HG03066 (cell line): ENCODE measurements at regions not wholly inside any gene's neighbourhood (a gene's known extent, or its start where the extent isn't known, plus 50 kb on each side); places are given as distances from the start of the nearest gene placed in this dataset.

ENCODE experiments used
- ATAC-seq: cut with Tn5 transposase; IDR thresholded peaks from one replicate; pipeline ENCODE4 v1.9.1; 2021; ENCODE audit warnings: low read depth; ENCODE audit not compliant: unreplicated experiment

DNA sequence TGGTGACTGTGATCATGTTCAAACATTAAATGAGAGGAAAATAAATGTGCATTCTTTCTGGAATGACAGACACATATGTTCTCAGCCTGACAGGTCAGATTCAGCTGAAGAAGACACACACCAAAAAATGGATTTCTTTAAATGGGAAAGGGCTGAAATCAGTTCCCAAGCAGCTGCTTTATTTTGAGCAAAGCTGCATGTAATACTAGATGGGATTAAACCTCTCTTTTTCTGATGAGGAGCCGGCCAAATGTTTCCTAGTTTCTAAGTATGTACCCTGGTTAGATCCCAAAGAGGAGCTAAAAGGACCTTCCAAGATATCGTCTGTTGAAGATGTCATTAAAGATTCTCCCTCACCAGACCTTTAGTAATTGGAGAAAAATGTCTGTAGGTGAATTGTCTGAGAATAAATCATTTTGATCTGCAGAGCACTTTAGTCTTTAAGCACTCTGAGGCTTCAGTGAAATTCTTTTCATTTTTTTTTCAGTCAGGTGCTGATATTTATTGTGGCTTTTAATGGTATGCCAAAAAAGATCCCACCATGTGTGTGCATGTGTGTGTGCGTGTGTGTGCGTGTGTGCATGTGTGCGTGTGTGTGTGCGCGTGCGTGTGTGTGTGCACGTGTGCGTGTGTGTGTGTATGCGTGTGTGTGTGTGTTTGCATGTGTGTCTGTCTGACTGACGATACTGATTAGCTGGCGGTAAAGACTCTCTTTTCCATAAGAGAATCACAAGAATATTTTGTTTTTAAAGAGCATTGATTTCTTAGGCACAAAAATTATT is 175.8 kb downstream of the IRS1 start:
- no peak for ATAC-seq

GRCh38 chr2:226622484-226622883 is 177.1 kb downstream of the IRS1 start:
- ATAC-seq = no peak

DNA sequence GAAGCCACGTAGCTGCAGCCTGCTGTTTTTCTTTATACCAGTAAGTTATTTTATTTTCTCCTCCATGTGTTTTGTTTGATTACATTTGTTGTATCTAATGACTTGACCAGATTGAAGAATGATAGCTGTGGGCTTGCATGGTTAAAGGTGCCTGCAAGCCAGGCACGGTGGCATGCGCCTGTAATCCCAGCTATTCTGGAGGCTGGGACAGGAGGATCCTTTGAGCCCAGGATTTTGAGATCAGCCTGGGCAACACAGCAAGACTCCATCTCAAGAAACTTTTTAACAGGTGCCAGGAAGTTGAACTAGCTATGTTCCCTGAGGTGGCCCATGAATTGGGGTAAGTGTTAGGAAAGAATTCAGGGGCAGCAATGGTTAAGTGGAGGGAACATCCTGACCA is 179.4 kb downstream of the IRS1 start:
- no peak for ATAC-seq

DNA sequence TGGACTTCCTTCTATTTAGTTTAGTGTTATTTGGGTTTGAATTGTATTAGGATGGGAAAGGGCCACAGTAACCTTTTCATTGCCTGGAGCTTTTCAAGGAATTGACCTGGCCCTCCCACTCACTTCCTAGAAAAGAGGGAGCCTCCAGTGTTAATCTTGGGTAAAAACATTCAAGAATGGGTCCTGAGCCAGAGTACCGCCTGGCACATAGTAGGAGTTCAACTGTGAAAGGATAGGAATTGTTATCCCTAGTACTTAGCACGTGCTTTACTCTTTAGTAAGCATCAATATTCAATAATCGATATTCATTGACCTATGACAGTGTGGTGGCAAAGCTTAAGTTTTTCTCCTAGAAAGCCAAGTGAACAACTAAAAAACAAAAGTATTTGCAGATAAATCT is 179.9 kb downstream of the IRS1 start:
- no peak for ATAC-seq

DNA sequence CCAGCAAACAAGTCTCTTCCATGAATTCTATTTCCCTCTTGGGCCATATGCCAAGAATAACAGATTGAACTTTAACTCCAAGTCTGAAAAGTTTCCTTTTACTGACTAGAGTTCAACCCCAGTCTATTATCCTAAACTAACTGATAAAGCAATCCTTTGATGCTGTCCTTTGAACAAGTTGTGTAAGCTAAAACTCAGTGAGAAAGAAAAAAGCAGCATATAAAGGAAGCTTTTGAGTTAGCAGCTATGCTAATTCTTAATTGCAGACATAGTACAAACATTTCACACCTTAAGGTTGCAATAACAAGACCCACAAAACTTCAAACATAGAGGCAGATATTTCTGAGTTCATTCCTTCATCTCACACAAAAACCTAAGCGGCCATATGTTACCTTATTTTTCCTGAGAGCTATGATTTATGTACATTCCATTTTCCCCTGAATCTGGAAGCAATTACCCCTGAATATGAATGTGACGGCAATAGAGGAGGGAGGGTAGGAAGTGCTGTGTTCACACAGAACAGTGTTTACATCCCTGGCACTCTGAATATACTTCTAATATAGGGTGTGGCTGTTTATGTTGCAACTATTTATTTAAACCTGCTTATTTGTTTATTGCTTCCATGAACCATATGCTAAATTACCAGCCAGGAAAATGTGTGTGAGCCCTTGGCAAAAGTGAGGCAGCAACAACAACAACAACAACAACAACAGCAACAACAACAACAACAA is 180.6 kb downstream of the IRS1 start:
- ATAC-seq = no peak

DNA sequence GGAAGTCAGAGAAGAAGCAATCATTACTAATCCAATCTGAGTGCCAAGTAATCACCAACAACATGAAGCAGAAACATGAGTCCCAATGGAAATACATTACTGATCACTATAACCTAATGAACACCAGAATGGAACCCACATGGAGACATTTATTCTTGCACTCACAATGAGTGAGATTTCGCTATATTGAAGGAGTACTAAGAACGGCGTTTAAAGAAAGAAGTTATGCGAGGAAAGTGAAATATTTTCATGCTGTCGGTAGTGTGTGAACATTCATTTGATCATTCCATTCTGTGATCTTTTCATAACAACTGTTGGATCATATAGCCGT is 181.1 kb downstream of the IRS1 start:
- ATAC-seq = no peak

DNA sequence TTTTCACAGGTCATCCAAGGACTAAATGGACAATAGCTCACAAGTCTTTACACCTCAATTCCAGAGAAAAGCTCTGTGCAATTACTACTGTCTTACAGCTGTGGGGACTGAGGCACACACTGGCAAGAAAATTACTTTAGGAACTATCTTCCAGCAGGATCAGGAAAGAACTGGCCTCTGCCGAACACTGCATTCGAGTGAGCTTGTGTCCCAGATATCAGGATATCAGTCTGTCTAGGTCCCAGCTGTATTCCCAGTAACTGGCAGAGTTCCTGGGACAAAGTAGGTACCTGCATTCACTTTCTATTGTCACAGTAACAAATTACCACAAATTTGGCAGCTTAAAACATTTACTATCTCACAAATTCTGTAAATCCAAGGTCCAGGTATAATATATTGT is 183.7 kb downstream of the IRS1 start:
- ATAC-seq = no peak

DNA sequence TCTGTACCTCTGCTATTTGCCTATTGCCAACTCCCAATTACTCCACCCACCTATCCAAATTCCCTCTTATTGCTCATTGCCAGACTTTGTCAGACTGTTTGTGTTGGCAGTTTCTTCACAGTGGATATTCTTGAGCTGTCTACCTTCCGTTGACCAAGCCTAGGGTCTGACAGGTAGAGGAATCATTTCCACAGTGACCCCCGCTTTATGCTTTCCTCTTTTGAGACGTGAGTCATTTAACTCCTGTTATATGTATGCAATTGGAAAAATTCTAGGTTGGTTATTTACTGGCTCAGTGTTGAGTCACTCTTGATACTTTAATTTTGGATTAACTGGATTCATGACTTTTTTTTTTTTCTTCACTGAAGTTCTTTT is 187.7 kb downstream of the IRS1 start:
- ATAC-seq = no peak

DNA sequence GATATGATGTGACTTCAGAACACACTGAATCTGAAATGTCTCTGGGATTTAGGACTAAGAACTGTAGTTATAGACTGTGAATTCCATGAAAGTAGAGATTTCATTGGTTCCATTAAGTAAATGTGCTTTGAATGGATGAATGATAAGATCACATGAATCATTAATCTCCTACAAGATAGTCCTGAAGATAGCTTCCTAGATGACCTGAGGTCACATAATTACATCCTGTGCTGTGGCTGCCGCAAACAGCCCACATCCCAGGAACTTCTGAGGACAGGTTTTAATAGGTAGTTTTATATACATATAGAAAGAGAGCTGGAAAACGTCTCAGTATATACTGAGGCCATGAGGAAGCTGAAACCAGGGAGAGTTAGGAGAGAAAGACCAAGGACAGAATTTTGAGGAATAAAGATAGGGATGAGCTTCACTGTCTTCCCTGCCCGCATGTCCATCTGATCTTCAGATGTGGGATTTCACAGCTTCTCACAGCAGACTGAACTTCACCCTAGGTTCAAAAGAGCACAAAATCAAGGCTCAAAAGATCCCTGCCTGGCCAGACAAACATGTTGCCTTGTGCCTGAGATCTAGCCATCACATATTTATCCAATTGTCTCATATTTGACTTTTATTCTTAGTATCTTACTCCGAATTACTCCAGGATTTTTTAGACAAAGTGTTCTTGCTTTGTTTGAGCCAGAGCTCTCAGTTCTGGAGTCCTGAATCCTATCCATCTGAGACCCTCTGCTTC is 188.2 kb downstream of the IRS1 start:
- ATAC-seq = no peak

DNA sequence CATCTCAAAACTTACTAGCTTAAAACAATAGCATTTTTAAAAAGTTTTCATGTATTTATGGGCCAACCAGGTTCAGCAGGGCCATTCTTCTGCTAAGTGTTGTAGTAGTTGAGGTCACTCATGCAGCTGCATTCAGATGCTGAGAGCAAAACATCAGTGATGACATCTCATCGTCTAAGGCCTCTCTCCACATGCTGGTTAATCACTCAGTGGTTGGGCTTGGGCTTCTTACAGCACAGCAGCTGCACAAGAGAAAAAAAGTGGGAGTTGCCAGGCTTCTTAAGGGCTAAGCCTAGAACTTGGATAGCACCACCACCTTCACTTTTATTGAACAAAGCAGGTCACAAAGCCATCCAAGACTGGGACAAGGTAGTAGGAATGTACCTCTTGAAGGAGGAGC is 190.3 kb downstream of the IRS1 start:
- no peak for ATAC-seq

- no peak for ATAC-seq
Observed at GRCh38 chr2:226608451-226608850, 191.2 kb downstream of the IRS1 start.

- ATAC-seq = no peak
Observed at GRCh38 chr2:226607379-226607778, 192.2 kb downstream of the IRS1 start.

DNA sequence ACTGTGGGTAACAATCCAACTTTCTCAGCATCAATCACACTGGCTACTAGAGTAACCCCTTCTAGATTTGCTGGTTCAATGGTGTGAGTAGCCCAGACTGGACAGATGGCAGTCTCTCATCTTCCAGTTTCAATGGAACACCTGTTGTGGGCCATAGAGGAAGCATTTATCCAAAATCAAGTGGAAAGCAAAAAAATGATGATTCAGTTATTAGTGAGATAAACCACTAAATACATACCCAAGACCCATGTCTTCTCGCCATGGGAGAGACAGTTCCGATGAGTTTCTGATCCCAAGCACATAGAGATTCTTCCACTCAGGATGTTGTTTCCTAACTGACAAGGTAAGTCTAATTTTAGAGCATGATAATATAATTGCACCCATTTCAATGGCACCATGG is 194.0 kb downstream of the IRS1 start:
- ATAC-seq = no peak

- ATAC-seq = no peak
Observed at GRCh38 chr2:226603606-226604005, 196.0 kb downstream of the IRS1 start.

DNA sequence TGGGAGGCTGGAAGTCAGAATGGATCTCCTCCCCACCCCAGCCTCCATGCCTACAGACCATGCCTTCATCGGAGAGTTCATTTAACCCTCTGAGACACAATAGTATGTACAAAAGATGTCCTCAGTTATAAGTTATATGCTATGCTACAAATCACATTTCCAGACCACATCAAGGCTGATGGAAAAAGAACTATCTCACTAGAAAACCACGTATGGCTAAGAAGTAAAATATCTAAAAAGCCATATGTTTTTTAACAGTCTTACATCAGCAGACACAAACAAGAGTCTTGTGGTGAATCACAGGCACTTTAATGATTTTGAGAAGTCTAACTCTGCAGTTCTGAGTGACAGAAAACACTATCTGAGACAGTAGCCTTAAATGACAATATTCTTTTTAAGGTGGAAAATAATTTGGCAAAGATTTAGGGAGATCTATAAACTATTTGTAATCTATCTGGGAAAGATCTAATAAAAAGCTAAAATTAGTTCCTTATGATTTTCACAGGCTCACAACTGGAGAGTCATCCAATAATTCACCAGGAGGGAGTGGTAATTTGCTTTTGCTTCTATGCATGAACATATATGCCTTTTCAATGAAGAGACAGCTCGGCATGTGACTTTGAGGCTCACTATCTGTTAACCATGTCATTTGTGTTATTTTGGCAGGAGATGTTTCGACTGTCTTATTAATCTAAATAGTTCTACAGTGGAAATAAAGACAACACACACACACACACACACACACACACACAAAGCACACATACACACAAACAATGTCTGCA is 197.5 kb downstream of the IRS1 start:
- no peak for ATAC-seq

- no peak for ATAC-seq
Observed at GRCh38 chr2:226600802-226601201, 198.8 kb downstream of the IRS1 start.

- ATAC-seq = no peak
Observed at GRCh38 chr2:226600184-226600583, 199.4 kb downstream of the IRS1 start.

GRCh38 chr2:226589043-226589442 is 210.6 kb downstream of the IRS1 start:
- no peak for ATAC-seq

DNA sequence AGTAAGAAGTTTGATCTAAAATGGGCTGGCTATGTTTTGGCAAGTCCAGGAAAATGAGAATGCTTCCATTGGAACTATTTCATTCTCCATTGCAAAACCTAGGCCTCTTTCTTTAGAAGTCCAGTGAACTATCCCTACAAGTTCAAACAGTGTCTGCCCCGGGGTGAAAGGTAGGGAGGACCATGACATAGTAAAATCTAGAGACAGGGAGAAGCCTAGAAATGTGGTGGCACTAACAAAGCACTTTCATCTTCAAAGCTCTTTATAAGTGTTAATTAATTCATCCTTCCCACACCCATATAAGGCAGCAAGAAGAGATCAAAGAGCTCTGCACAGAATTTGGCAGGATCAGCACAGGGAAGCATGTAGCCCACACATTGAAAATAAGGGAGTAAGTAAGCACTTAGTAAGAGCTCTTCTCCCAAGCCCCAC is 214.5 kb downstream of the IRS1 start:
- ATAC-seq = no peak

DNA sequence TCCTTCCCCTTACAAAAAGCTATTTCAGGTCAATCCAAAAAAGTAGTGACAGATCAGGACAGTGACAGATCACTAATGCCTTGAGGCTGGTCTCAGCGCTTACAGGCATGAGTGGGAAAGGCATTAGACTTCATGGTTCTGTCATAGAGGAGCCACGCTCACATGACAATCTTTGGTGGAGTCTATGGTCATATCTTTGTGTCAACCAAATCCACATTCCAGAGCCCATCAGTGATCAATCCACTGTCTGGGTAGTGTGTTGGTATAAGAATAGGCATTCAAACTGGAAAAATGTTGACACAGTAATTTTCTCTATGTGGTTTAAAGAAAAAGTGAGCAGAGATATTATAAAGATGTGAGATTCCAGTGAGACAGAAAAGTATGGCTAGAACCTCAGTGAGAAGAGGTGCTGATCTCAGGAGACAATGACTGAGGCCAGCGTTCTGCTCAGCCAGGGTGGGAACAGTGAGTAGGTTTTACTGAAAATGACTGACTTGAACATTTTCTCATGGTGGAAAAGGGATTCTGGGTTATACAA is 215.0 kb downstream of the IRS1 start:
- ATAC-seq = no peak

DNA sequence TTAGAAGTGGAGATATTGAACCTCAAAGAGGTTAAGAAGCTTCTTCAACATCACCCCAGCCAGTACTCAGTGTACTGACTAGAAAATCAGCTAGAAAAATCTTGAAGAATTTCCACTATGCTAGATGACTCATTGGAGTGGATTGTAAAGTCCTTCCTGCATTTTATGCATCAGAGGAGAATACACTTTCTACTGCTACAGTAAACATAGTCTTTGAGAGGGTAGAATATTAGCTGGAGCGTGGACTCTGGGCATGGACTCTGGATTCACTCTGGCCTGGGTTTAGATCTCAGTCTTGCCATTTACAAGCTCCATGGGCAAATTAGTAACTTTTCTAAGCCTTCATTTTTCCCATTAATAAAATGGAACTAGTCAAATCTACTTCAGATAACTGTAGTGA is 215.9 kb downstream of the IRS1 start:
- ATAC-seq = no peak
